Fibroblast of lung (primary cell): ENCODE measurements at regions not wholly inside any gene's neighbourhood (a gene's known extent, or its start where the extent isn't known, plus 50 kb on each side); places are given as distances from the start of the nearest gene placed in this dataset.

Experiments
- DNase-seq, 2 donors: peaks; one replicate each; pipeline versions ENCODE4 v3.0.0 to v3.0.0-alpha.2; 2010; ENCODE audit warnings: low read depth in 2 of 2
- H2AFZ ChIP-seq: 2 replicates; pipeline ENCODE4 v1.5.1; 2012; ENCODE audit warnings: low read length, control low read depth, inconsistent platforms
- H3K27ac ChIP-seq: 2 replicates; pipeline ENCODE4 v1.5.1; 2011; ENCODE audit warnings: low read length, control low read depth; ENCODE audit not compliant: insufficient read depth
- H3K27me3 ChIP-seq: 2 replicates; pipeline ENCODE4 v1.5.1; 2011; ENCODE audit warnings: mild to moderate bottlenecking, low read length; ENCODE audit not compliant: control insufficient read depth, insufficient read depth
- H3K36me3 ChIP-seq: 2 replicates; pipeline ENCODE4 v1.5.1; 2011; ENCODE audit warnings: low read length; ENCODE audit not compliant: control insufficient read depth, insufficient read depth
- H3K4me1 ChIP-seq: 2 replicates; pipeline ENCODE4 v1.5.1; 2011; ENCODE audit warnings: low read length; ENCODE audit not compliant: control insufficient read depth, insufficient read depth; ENCODE audit errors: extremely low read depth
- H3K4me2 ChIP-seq: 2 replicates; pipeline ENCODE4 v1.5.1; 2011; ENCODE audit warnings: low read length, control low read depth; ENCODE audit not compliant: insufficient read depth; ENCODE audit errors: extremely low read depth
- H3K4me3 ChIP-seq, 4 experiments: fragments of 200-600 bp in 1 of 4; sonication (generic) in 1 of 4; replicated peaks in 1 of 4; 2 replicates each; pipeline ENCODE4 v1.5.1; 2011 to 2016; ENCODE audit warnings: low read length in 4 of 4, low read depth in 3 of 4, mild to moderate bottlenecking in 3 of 4, control low read depth in 2 of 4, inconsistent platforms in 1 of 4, mixed read lengths in 1 of 4; ENCODE audit not compliant: insufficient read depth in 1 of 4; ENCODE audit errors: control extremely low read depth in 1 of 4
- H3K79me2 ChIP-seq: 2 replicates; pipeline ENCODE4 v1.5.1; 2012; ENCODE audit warnings: mild to moderate bottlenecking, low read length, inconsistent platforms; ENCODE audit not compliant: control insufficient read depth, insufficient read depth
- H3K9ac ChIP-seq: 2 replicates; pipeline ENCODE4 v1.5.1; 2011; ENCODE audit warnings: mild to moderate bottlenecking, low read length, control low read depth; ENCODE audit not compliant: insufficient read depth
- H3K9me3 ChIP-seq: 2 replicates; pipeline ENCODE4 v1.5.1; 2012; ENCODE audit warnings: low read depth, low read length; ENCODE audit not compliant: control insufficient read depth, insufficient read depth
- H4K20me1 ChIP-seq: 2 replicates; pipeline ENCODE4 v1.5.1; 2011; ENCODE audit warnings: low read length; ENCODE audit not compliant: control insufficient read depth, insufficient read depth; ENCODE audit errors: extremely low read depth
- EZH2 ChIP-seq: IDR thresholded peaks from 2 replicates; pipeline ENCODE4 v1.5.1; 2012; ENCODE audit warnings: low read length, control low read depth, mild to moderate bottlenecking; ENCODE audit errors: missing control alignments
- TF ChIP-seq, protein P1 (sequence below), 2 donors: IDR thresholded peaks in 1 of 2; conservative IDR thresholded peaks in 1 of 2; 1 replicate in 1 of 2; 2 replicates in 1 of 2; pipeline ENCODE4 v1.5.1; 2011 to 2012; ENCODE audit warnings: low read length in 2 of 2, control low read depth in 1 of 2, inconsistent platforms in 1 of 2, low read depth in 1 of 2, mild to moderate bottlenecking in 1 of 2

DNA sequence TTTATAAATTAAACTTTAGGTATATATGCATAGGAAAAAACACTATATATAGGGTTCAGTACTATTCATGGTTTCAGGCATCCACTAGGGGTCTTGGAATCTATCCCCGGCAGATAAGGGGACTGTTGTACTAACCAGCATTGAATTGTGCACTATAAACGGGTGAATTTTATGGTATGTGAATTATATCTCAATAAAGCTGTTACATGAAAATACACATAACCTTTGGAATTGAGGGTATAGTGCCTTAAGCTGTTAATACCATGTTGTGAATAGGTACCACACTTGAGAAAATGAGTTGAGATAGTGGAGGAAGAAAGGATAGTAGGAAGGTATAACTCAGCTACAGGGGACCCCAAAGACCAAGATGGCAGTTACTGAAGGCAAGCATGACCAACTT lies 167.3 kb downstream of the HAUS1 start:
- no peaks in the 10 kb centered on the region for H4K20me1 ChIP-seq
- no peak overlapping the region for H3K4me2 ChIP-seq
- H3K4me3 ChIP-seq: no peak overlapping the region
- no peaks in the 10 kb centered on the region for H3K79me2 ChIP-seq
- H3K9ac ChIP-seq: no peak overlapping the region
- TF ChIP-seq EZH2: no peak
- TF ChIP-seq, protein P1, sequence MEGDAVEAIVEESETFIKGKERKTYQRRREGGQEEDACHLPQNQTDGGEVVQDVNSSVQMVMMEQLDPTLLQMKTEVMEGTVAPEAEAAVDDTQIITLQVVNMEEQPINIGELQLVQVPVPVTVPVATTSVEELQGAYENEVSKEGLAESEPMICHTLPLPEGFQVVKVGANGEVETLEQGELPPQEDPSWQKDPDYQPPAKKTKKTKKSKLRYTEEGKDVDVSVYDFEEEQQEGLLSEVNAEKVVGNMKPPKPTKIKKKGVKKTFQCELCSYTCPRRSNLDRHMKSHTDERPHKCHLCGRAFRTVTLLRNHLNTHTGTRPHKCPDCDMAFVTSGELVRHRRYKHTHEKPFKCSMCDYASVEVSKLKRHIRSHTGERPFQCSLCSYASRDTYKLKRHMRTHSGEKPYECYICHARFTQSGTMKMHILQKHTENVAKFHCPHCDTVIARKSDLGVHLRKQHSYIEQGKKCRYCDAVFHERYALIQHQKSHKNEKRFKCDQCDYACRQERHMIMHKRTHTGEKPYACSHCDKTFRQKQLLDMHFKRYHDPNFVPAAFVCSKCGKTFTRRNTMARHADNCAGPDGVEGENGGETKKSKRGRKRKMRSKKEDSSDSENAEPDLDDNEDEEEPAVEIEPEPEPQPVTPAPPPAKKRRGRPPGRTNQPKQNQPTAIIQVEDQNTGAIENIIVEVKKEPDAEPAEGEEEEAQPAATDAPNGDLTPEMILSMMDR (conservative IDR thresholded peaks at IDR 0.05 in 1 of 2, IDR thresholded peaks at IDR 0.05 in 1 of 2; ENCODE audit: low read depth in 1 of 2, low read length in 2 of 2): no peak
- H3K27ac ChIP-seq: no peak overlapping the region
- no peaks in the 10 kb centered on the region for H3K27me3 ChIP-seq
- no peaks in the 10 kb centered on the region for H3K4me1 ChIP-seq
- H3K36me3 ChIP-seq: no peaks in the 10 kb centered on the region
- DNase-seq: no peak
- no peak overlapping the region for H2AFZ ChIP-seq
- no peaks in the 10 kb centered on the region for H3K9me3 ChIP-seq

DNA sequence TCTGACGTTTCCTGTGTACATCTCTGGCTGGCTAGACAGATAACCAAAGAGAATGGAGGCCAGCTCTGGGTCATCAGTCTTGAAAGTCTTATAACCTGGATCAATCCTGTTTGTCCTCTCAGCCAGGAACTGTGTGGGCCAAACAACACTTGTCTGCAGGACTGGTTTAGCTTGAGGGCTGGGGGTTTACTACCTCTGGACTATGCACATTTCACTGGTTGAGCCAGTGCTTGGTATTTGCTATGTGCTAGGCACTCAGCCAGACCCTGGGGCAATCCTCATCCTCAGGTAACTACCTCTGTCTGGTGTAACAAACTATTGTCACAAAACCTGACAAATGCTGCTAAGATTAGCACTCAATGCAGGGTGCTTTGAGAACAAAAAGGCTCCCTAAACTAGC lies 169.7 kb downstream of the HAUS1 start:
- Histone ChIP-seq H3K4me3 (no peak overlapping the region), H3K36me3 (no peaks in the 10 kb centered on the region), H3K9ac (no peak overlapping the region), H4K20me1 (no peaks in the 10 kb centered on the region), H2AFZ (no peak overlapping the region), H3K27ac (no peak overlapping the region), H3K79me2 (no peaks in the 10 kb centered on the region), H3K9me3 (no peaks in the 10 kb centered on the region), H3K27me3 (no peaks in the 10 kb centered on the region), H3K4me1 (peaks cover 3% of the 10 kb centered on the region), H3K4me2 (no peak overlapping the region)
- no peak for DNase-seq
- TF ChIP-seq, protein P1 (conservative IDR thresholded peaks at IDR 0.05 in 1 of 2, IDR thresholded peaks at IDR 0.05 in 1 of 2; ENCODE audit: low read depth in 1 of 2, low read length in 2 of 2): no peak
- TF ChIP-seq EZH2: no peak

DNA sequence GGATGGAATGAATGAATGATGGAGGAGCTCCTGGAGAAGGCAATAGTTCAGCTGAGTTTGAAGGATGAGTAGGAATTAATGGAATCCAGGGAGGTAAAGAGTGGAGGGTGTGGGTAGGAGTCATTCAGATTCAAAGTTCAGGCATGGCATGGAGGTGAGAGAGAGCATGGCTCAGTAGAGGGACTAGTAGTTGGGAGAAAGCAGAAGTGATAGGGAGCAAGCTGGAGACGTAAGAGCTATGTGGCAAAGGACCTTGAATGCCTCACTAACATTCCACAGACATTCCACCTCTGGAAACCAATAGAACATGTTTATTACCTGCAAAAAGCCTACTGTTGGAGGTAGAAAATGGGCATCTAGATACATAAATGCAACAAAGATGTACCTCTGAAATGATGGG lies 170.1 kb downstream of the HAUS1 start:
- DNase-seq: no peak
- Histone ChIP-seq H3K79me2 (no peaks in the 10 kb centered on the region), H3K9ac (no peak overlapping the region), H2AFZ (no peak overlapping the region), H3K27ac (no peak overlapping the region), H3K27me3 (no peaks in the 10 kb centered on the region), H3K4me2 (no peak overlapping the region), H3K36me3 (no peaks in the 10 kb centered on the region), H4K20me1 (no peaks in the 10 kb centered on the region), H3K9me3 (no peaks in the 10 kb centered on the region), H3K4me1 (peaks cover 3% of the 10 kb centered on the region), H3K4me3 (no peak overlapping the region)
- TF ChIP-seq, protein P1 (conservative IDR thresholded peaks at IDR 0.05 in 1 of 2, IDR thresholded peaks at IDR 0.05 in 1 of 2; ENCODE audit: low read depth in 1 of 2, low read length in 2 of 2): no peak
- TF ChIP-seq EZH2: no peak
